HG03039 (cell line): ENCODE measurements at regions not wholly inside any gene's neighbourhood (a gene's known extent, or its start where the extent isn't known, plus 50 kb on each side); places are given as distances from the start of the nearest gene placed in this dataset.
"Not testable (repeated sequence)": the region's sequence is repeated elsewhere in the genome, so short reads cannot be mapped to it uniquely, and the experiment has no call there.

Experiments used
- ATAC-seq: cut with Tn5 transposase; IDR thresholded peaks from one replicate; pipeline ENCODE4 v1.9.1; 2021; ENCODE audit warnings: mild to moderate bottlenecking, moderate library complexity; ENCODE audit not compliant: unreplicated experiment

GRCh38 chr4:164615964-164616363, 138.0 kb upstream of the SMIM31 start:
- no peak for ATAC-seq

- no peak for ATAC-seq
Observed at GRCh38 chr4:164616961-164617360, 137.0 kb upstream of the SMIM31 start.

GRCh38 chr4:164617426-164617825, 136.5 kb upstream of the SMIM31 start:
- ATAC-seq, result no peak

GRCh38 chr4:164617911-164618310, 136.0 kb upstream of the SMIM31 start:
- ATAC-seq, result no peak

- no peak for ATAC-seq
Observed at GRCh38 chr4:164621886-164622521, 131.9 kb upstream of the SMIM31 start.

GRCh38 chr4:164623099-164623498, 130.8 kb upstream of the SMIM31 start:
- ATAC-seq, result no peak

GRCh38 chr4:164639001-164639400, 114.9 kb upstream of the SMIM31 start:
- ATAC-seq, result no peak

- no peak for ATAC-seq
Observed at GRCh38 chr4:164648151-164648848, 105.6 kb upstream of the SMIM31 start.

GRCh38 chr4:164648849-164649212, 105.1 kb upstream of the SMIM31 start:
- no peak for ATAC-seq

GRCh38 chr4:164659765-164660164, 94.2 kb upstream of the SMIM31 start:
- no peak for ATAC-seq

GRCh38 chr4:164676152-164676551, 77.8 kb upstream of the SMIM31 start:
- ATAC-seq, result not testable (repeated sequence)

- ATAC-seq, result no peak
Observed at GRCh38 chr4:164683040-164683439, 70.9 kb upstream of the SMIM31 start.

- no peak for ATAC-seq
Observed at GRCh38 chr4:164695650-164696049, 58.3 kb upstream of the SMIM31 start.

GRCh38 chr4:164700471-164700870, 53.5 kb upstream of the SMIM31 start:
- no peak for ATAC-seq

- ATAC-seq, result peak; percentile 63
Observed at GRCh38 chr4:164701665-164702064, 52.3 kb upstream of the SMIM31 start.
